DMS114 treated with DMSO at 0.1 percent for 48 hours (cell line): ENCODE measurements at regions not wholly inside any gene's neighbourhood (a gene's known extent, or its start where the extent isn't known, plus 50 kb on each side); places are given as distances from the start of the nearest gene placed in this dataset.

ENCODE experiments used
- DNase-seq: peaks from one replicate; lab custom pipeline; 2025; ENCODE audit not compliant: unreplicated experiment; lab: John Stamatoyannopoulos, UW

DNA sequence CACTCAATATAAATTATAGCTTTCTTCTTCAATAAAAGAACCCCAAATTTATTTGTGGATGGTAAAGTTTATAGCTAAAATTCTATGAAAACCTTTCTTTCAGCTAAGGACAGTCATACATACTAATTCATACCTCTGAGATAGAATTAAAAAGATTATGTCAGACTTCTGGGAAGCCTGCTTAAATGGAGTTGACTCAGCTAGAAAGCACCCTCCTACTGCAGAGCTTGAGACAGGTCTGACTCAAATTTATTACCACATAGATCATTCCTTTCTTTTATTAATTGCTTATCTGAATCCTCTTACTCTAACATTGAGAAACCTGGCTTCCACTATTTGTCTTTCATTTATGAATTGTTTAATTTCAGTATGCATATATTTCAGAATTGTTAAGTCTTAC is 1007.0 kb upstream of the LRFN5 start:
- no peak for DNase-seq

DNA sequence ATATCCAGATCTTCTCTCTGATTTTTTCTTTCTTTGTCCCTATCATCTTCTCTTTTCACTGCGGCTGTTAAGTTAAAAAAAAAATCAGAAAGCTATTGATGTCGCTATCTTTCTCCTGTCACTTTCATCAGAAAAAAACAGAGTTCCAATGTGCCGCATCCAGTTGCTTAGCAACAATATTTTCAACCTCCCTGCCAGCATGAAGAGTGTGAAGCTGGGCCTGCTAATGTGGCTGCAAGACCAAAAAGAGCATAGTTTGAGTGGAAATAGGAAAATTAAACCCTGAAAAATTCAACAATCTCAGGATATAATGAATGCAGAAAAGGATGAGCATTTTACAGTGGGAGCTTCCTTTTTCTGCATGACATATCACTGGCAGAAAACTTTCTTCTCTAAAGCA is 1025.4 kb upstream of the LRFN5 start:
- no peak for DNase-seq

DNA sequence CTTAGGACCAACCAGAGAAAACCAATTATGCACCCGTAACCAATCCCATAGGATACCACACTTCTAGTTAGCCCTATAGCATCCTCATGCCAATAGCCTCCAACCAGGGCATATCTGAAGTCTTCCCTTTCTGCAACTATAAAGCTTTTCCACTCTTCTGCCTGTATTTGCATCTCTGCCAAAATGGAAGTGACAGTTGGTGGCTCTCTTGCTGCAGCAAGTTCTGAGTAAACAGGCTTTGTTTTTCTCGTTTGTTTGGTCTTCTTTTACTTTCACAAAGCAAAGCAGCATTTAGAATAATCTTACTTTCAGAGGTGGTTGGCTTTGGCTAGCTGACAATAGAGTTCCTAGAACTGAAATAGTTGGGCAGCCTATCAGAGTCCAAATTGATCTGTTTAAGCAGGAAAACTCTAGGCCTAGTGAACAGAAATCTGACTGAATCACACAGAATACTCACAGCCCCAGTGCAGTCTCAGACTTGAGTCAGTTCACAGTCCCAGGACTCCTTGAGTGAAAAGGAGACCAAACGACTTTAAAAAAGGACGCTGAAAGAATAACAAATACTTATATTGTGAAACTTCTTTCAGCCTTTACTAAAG is 1029.7 kb upstream of the LRFN5 start:
- no peak for DNase-seq

DNA sequence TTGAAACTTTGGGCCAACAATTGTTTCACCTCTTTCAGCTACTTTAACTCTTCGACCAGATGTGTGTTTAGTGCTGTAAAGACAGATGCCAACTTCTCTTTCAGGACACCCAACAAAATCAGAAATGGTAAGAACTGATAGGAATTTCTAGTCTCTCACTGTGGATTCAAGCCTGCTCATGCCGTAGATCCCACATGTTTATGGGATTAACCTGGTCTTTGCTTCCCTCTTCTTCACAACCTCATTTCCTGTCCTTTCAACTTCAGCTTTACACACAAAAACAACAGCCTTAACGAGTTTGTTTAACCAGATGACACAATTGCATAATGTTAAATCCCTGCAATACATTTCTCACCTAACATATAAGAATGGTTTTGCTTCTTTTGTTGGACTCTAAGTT is 1031.9 kb upstream of the LRFN5 start:
- no peak for DNase-seq

DNA sequence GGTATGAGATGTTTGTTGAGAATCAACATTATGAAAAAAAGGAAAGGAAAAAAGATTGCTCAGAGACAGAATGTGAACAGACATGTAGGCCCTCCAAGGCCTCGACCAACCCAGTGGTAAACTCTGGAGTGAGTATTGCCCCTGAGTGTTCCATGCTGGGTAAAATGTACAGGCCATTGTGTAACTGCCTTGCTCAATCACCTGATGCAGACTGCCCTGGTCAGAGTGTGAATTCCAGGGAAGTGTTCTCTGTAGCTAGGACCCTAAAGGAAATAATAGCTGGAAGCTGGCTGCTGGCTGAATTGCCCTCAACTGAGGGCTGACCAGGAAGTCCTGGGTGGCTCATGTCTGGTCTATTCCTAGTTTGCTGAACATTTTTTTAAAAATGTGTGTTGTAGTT is 1081.4 kb upstream of the LRFN5 start:
- no peak for DNase-seq

DNA sequence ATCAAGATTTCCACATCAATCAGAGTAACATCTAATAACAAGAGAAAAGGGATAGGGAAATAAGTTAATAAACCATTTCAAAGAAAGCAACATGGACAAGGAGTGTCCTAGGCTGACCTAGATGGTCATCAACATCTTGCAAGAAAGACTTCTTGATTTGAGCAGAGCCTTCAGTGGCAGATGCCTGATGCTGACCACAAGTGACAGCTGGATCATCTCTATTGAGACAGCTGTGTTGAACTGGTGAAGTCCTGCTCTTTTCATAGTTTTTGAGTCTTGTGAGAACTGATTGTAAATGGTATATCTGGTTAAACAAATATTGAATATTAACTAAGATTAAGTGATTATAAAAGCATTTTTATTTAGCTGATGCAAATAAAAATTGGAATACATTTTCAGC is 1083.6 kb upstream of the LRFN5 start:
- no peak for DNase-seq

DNA sequence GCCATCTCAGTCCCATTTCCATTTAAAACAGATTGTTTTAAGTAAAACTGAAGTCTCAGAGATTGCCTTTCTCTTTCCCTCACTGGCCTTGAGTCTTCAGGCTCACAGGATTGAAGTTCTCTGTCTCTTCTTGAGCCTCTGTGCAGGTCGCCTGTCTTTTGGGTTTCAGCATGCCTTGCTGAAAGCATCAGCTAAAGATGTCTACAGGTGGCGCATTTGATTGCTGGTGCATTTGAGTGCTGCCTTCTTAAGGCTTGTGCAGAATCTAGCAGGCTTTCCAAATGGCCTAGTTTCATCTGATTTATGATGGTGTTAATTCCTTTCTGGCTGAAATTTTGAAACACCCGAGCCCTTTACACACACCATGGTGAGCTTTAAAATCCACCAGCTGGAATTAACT is 1062.2 kb upstream of the FBXO33 start:
- DNase-seq: no peak

DNA sequence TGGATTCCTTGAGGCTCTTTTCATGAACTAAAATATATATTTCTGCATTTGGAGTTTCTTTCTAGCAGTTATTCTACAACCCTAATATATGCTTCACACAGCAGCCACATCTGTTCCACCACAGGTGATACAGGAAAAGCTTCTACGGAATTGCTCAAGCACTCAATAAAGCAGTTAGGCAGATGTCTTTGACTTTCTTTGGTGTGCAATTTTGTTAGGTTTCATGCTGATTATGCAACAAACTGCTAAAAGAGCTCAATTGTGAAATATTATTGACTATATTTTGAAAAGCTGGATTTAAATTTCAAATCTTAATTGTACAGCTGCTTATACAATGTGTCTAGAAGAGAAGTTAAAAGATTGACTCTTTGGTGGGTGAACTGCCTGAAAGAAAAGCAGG is 1055.6 kb upstream of the FBXO33 start:
- no peak for DNase-seq

DNA sequence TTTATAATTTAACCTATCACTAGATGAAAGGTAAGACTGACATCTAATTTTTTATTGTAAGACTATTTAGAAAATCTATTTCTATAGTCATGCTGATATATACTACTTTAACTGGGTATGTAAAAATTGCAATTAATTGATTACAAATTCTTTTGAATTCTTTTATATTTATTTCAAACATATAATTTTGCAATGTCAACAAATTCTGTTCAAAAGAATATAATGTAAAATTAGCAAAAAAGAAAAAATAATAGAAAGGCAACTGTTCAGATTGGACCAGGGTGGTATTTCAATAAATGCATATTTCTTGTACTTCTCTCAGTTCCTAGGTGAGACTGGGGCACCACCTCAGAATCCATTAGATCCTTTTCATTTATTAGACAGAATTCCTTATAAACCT is 1053.5 kb upstream of the FBXO33 start:
- no peak for DNase-seq

DNA sequence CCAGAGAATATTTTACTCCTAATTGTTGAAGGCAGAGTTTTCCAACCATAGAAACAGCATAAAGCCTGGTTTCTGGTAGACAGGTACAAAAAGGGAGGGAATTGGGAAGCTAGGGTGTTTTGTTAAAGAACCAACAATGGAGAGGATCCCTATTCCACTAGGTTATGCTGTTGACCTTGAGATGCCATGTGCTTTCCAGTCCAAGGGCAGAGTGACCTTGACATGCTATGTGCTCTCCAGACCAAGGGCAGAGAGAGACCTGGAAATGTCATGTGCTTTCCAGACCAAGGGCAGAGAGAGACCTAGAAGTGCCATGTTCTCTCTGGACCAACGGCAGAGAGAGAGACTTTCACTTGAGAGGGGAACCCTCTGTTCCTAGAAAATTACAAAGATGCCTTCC is 1043.8 kb upstream of the FBXO33 start:
- no peak for DNase-seq

DNA sequence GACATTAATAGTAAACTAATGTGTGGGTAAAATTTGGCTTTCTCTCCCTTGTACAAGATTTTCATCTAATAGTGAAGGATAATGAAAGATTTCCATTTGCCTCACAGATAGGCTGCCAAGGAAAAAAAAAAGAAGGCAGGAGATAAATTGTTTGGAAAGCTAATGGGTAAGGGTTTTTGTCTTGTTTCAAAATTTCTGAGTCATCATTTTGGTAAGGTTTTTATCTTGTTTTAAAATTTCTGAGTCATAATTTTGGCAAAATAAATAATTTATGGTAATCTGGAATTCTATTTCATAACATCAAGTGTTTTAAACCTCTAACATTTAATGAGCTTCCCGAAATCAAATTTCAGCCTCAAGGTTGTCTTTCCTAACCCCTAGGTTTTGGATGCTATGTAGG is 1035.7 kb upstream of the FBXO33 start:
- no peak for DNase-seq

DNA sequence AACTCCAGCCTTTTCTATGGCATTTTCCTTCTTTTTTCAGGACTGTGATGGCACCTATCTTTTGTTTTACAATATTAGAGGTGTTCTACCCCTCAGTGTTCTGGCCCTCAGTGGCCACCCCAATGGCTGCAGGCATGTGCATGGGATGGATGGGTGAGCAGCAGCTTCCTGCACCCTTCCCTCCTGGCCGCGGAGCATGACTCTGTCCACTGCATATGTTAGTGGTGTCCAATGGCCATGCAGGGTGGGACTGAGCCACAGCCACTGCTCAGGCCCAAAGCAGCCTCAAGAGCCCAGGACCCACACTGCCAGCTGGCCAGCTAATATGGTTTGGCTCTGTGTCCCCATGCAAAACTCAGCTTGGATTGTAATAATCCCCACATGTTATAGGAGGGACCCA is 1032.3 kb upstream of the FBXO33 start:
- no peak for DNase-seq

DNA sequence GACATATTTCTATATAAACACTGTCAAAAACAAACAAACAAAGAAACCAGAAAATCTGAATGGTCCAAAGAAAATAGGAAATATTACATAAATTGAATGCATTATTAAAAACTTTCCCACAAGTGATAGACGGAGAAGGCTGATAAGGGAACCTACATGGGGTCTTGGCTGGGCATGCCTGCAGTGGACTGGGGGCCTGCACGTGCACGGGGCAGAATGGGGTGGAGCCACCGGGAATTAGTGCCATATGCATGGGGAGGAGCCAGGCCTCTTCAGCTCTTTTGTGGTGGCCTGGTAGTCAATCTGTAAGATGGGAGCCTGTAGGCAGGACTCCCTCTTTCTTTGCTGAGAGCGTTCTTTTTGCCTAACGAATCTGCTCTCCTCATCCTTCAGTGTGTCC is 1031.7 kb upstream of the FBXO33 start:
- no peak for DNase-seq

DNA sequence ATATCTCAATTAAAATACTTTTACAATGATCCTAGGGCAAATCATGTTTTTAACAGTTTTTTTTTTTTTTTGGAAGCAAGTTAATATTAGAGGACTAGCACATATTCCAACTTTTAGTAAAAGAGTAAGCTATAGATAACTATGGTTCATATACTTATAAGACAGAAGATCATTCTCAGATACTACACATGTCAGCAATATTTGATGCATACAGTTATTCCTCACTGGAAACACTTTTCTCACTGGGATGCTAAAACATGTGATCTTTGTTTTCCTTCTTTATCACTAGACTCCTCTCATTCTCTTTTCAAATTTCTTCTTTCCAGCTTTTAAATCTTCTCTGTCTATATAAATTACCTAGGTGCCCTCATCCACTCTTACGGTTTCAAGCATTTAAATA is 1020.4 kb upstream of the FBXO33 start:
- DNase-seq: no peak

DNA sequence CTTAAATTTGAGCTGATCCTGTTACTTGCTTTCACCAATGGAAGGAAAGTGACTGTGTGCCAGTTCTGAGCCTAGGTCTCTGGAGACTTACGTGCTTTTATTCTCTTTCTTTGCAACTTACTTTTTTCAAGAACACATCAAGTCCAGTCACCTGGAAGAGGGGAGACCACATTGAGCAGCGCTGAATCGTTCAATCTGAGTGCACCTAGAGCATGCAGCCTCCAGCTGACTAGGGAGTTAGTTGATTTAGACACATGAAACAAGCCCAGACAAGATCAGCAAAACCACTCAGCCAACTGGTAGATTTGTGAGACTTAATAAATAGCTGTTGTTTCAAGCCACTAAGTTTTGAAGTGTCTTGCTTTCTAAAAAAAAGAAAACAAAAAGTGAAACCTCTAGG is 1014.8 kb upstream of the FBXO33 start:
- no peak for DNase-seq

DNA sequence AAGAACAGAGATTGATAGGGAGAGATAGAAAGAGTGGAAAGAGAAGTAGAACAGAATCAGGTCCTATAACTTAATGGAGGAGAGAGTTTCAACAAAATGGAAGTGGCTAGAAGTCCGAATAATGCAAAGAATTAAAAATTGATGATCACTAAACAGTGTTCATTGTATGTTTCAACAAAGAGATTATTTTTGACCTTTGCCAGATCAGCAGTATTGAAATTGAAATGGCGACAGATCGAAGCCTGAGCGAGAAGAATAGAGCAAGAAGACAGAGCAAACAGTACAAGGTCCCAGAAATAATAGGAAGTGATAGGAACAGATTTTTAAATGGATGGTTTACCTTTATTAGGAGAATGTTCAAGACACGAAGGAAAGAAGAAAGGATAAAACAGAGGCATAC is 1012.8 kb upstream of the FBXO33 start:
- DNase-seq: no peak

DNA sequence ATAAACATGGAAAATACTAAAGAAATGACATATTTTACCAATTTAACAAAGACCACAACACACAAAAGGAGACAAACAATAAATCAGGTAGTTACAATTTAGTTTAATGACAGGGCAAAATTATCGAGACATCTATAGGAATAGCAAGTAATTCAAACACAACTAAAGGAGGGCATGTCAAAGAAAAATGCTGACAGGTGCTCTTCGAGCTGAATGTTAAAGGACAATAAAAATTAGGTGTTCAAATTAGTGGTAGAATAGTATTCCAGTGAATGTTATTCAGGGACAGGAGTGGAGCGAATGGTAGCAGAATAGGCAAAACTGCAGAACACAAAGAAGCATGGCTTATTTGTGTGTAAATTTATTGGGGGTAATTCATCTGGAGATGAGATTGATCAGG is 1004.3 kb upstream of the FBXO33 start:
- no peak for DNase-seq

DNA sequence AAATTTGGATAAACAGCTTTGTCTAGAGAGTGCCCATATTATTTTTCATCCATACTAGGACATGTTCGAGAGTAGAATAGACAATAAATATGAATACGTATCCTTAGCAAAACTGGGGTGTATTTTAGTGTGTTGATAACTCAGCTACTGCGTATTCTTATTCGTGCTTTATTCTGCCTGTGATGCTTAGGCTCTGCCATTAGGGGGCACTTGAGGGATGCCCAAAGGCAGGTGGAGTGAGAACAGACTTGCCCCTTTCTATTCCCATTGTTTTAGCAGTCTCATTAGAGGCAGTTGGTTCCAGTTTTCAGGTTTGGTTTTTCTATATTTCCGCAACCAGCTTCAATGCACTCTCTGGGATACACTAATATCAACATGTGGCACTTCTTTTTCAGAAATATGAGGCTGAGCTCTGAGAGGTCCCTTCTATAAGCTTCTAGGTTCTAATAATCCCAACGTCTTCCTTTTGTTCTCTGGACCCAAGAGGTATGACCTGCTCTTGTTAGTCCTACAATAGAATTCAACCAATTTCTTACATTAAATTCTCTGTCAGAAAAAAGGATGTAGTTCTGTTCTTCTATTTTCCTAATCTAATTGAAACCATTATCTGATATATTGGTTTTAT is 985.7 kb upstream of the FBXO33 start:
- peak; percentile 23 for DNase-seq

DNA sequence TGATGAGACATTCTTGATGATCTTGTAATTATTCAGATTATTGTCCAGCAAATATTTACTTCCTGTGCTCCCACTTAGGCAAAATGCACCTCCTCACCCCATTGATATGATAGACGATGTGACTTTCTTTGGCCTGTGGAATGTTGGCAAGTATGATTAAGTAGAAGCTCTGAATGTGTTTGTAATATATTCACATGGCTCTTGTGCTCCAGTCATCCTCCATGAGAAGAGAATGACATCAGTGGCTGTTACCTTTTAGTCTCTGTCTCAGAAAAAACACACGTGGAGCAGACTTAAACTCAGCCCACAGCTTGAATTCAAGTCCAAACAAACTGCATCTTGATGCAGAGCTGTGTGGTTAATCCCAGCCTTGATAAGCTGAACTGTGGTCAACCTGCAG is 984.3 kb upstream of the FBXO33 start:
- DNase-seq: no peak

DNA sequence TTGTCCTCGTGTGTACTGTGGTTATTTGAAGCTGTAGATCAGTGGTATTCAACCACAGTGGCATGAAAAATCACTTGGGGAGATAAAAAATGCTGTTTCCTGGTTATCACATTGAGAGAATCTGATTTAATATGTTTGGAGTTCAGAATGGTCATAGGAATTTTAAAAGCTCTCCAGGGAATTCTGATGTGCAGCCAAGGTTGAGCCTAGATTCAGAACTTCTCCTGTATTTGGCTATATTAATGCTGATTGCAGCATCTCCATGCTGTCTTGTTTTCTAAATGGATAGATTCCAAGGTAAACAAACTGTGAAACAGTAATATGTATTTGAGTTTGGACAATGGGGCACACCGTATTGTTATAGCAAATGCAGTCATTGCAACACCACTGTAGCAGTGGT is 982.2 kb upstream of the FBXO33 start:
- DNase-seq: no peak

DNA sequence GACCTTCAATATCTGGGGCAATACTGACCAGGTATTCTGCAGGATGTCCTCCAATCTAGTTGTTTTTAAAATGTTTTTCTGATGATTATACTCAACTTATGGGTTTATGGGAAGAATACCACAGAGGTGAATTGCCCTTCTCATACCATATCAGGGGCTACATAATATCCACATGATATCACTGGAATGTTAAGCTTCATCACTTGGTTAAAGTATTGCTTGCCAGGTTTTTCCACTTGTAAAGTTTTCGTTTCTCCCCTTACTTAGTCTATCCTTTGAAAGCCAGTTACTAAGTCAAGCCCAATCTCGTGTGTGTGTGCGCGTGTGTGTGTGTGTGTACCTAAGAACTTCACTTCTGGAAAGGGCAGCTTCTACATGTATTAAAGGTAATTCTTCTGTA is 980.9 kb upstream of the FBXO33 start:
- DNase-seq: no peak

DNA sequence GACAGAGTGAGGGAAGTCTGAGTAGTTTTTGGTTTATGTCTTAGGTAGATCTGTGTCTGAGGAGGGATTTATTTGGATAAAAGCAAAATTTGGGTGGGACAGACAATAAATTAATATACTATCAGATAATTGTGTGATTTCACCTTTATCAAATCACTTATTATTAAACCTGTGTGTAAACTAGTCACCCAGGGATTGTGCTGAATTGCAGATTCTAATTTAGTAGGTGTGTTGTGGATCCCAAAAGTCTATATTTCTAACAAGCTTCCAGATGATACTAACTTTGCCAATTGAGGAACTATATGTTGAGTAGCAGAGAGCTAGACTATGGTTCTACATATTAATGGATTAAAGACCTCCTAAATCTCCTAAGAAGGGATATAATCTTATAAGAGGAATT is 978.5 kb upstream of the FBXO33 start:
- no peak for DNase-seq

DNA sequence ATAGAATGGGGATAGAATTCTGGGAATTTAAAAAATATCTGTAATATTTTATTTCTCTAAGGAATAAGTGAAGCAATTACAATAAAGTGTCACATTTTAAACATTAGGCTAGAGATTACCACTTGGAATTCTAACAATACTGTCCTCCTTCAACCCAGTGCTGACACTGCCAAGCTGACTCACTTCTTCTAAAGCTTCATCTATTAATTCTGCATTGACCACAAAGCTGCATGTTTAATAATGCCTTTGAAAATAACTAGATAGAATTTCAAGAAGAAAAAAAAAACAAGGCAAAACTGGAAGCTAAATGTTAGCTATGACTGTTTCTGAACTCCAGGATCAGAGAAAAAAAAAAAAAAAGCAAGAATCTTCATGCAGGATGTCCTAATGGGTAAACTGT is 970.7 kb upstream of the FBXO33 start:
- DNase-seq: no peak
